GM12874 (cell line): ENCODE measurements at regions not wholly inside any gene's neighbourhood (a gene's known extent, or its start where the extent isn't known, plus 50 kb on each side); places are given as distances from the start of the nearest gene placed in this dataset.

Experiments
- CTCF ChIP-seq: IDR thresholded peaks from 2 replicates; pipeline ENCODE4 v1.5.1; 2011; ENCODE audit warnings: low read depth, mild to moderate bottlenecking, control low read depth, low read length, moderate library complexity; ENCODE audit not compliant: insufficient read depth

GRCh38 chr4:10750714-10751113 is 66.1 kb upstream of the CLNK start:
- no peak for TF ChIP-seq CTCF

- no peak for TF ChIP-seq CTCF
Observed at GRCh38 chr4:10747186-10747585, 62.6 kb upstream of the CLNK start.

- TF ChIP-seq CTCF, result no peak
Observed at GRCh38 chr4:10746371-10747171, 62.0 kb upstream of the CLNK start.

- TF ChIP-seq CTCF, result no peak
Observed at GRCh38 chr4:10743357-10743756, 58.8 kb upstream of the CLNK start.

GRCh38 chr4:10741961-10742699 is 57.6 kb upstream of the CLNK start:
- no peak for TF ChIP-seq CTCF

- no peak for TF ChIP-seq CTCF
Observed at GRCh38 chr4:10740891-10741620, 56.5 kb upstream of the CLNK start.

- no peak for TF ChIP-seq CTCF
Observed at GRCh38 chr4:10740251-10740650, 55.7 kb upstream of the CLNK start.
